ENCODE measurements at regions not wholly inside any gene's neighbourhood (a gene's known extent, or its start where the extent isn't known, plus 50 kb on each side); places are given as distances from the start of the nearest gene placed in this dataset.

- Histone ChIP-seq H3K27me3 (peaks cover 0 to 7% (median 0%) of the 10 kb centered on the region in 3 donors), H3K4me1 (no peaks in the 10 kb centered on the region), H3K36me3 (no peaks in the 10 kb centered on the region), H3K27ac (no peak overlapping the region), H3K9me3 (peaks cover 0 to 2% (median 0%) of the 10 kb centered on the region in 4 donors), H3K4me3 (no peak overlapping the region)
- DNase-seq = no peak
- TF ChIP-seq CTCF (IDR thresholded peaks at IDR 0.05) = no peak
- intact Hi-C loops (cut with DNase I; ENCODE audit: low total_unique reads) = no loop called here
- WGBS, 5 donors = 32 to 71% (median 55%) methylated on average over 5 of the region's 5 CpGs
Measured at GRCh38 chr6:18562726-18563125, 175.6 kb downstream of the RNF144B start.

DNA sequence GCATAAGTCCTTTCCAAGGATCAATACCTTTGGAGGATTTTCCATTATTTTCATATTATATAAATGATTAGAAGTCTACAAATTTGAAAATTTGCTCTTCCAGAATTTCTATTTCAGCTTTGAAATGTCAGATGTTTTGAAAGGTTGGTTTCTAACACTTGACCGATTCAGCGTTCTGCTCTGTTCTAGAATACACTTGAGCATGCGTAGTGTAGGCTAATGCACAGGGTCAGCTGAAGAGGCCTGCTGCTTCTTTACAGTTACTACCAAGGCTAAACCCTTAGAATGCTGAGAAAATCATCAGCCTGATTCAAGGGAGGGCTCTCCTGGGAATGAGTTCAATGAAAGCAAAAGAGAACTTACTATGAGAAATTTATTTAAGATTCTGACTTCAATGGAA is 177.6 kb downstream of the RNF144B start:
- WGBS, 5 donors = 93 to 99% (median 96%) methylated on average over 3 of the region's 3 CpGs
- H3K4me1 ChIP-seq = no peaks in the 10 kb centered on the region
- no peak overlapping the region for H3K4me3 ChIP-seq
- no peak for TF ChIP-seq POLR2A (IDR thresholded peaks at IDR 0.05)
- no peak for TF ChIP-seq EP300 (IDR thresholded peaks at IDR 0.05)
- no peak for TF ChIP-seq POLR2AphosphoS5 (IDR thresholded peaks at IDR 0.05)
- no peak for DNase-seq
- H3K27ac ChIP-seq = no peak overlapping the region
- H3K27me3 ChIP-seq = peaks cover 0 to 7% (median 0%) of the 10 kb centered on the region in 3 donors
- peaks cover 0 to 2% (median 0%) of the 10 kb centered on the region in 4 donors for H3K9me3 ChIP-seq
- H3K36me3 ChIP-seq = no peaks in the 10 kb centered on the region
- intact Hi-C loops (cut with DNase I; ENCODE audit: low total_unique reads) = no loop called here

GRCh38 chr6:18565231-18565630 is 178.1 kb downstream of the RNF144B start:
- intact Hi-C loops (cut with DNase I; ENCODE audit: low total_unique reads) = no loop called here
- H3K27me3 ChIP-seq = peaks cover 0 to 7% (median 0%) of the 10 kb centered on the region in 3 donors
- TF ChIP-seq POLR2A (IDR thresholded peaks at IDR 0.05) = no peak
- no peak for TF ChIP-seq POLR2AphosphoS5 (IDR thresholded peaks at IDR 0.05)
- TF ChIP-seq CTCF (IDR thresholded peaks at IDR 0.05) = no peak
- no peak for TF ChIP-seq EP300 (IDR thresholded peaks at IDR 0.05)
- peaks cover 0 to 2% (median 0%) of the 10 kb centered on the region in 4 donors for H3K9me3 ChIP-seq
- no peak for DNase-seq
- H3K4me3 ChIP-seq = no peak overlapping the region
- H3K36me3 ChIP-seq = no peaks in the 10 kb centered on the region
- WGBS, 5 donors = 68 to 83% (median 75%) methylated on average over 1 of the region's 1 CpG
- H3K4me1 ChIP-seq = no peaks in the 10 kb centered on the region
- no peak overlapping the region for H3K27ac ChIP-seq

GRCh38 chr6:18567380-18567779 is 180.2 kb downstream of the RNF144B start:
- 82 to 96% (median 90%) methylated on average over 1 to 2 of the region's 2 CpGs for WGBS, 5 donors

More at GRCh38 chr6:18567380-18567779, 180.2 kb downstream of the RNF144B start:
- no peak for DNase-seq
- no peak overlapping the region for H3K27ac ChIP-seq
- H3K4me1 ChIP-seq = no peaks in the 10 kb centered on the region
- peaks cover 0 to 2% (median 0%) of the 10 kb centered on the region in 4 donors for H3K9me3 ChIP-seq
- TF ChIP-seq POLR2AphosphoS5 (IDR thresholded peaks at IDR 0.05) (no peak), POLR2A (IDR thresholded peaks at IDR 0.05) (no peak), CTCF (IDR thresholded peaks at IDR 0.05) (no peak), EP300 (IDR thresholded peaks at IDR 0.05) (no peak)
- H3K36me3 ChIP-seq = no peaks in the 10 kb centered on the region
- intact Hi-C loops (cut with DNase I; ENCODE audit: low total_unique reads) = no loop called here
- peaks cover 0 to 7% (median 0%) of the 10 kb centered on the region in 3 donors for H3K27me3 ChIP-seq
- no peak overlapping the region for H3K4me3 ChIP-seq
